ENCODE measurements at regions not wholly inside any gene's neighbourhood (a gene's known extent, or its start where the extent isn't known, plus 50 kb on each side); places are given as distances from the start of the nearest gene placed in this dataset.

DNA sequence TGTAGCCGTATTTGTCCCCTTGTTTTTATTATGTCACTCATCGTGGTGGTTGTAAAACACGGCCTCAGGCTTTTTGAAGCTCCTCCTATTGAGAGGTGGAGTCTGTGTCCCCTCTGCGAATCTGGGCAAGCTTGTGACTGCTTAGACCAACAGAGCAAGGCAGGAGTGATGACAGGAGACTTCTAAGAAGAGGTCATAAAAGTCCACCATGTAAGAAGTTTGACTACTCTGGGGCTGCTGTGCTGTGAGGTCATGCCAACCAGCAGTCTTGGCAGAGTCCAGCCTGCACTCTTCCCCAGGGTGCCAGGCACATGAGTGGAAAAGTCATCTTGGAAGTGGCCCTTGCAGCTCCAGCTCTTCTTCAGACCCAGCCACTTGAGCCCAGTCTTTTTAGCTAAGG is 83.8 kb upstream of the SPTBN1 start:
- TF ChIP-seq, protein P1, sequence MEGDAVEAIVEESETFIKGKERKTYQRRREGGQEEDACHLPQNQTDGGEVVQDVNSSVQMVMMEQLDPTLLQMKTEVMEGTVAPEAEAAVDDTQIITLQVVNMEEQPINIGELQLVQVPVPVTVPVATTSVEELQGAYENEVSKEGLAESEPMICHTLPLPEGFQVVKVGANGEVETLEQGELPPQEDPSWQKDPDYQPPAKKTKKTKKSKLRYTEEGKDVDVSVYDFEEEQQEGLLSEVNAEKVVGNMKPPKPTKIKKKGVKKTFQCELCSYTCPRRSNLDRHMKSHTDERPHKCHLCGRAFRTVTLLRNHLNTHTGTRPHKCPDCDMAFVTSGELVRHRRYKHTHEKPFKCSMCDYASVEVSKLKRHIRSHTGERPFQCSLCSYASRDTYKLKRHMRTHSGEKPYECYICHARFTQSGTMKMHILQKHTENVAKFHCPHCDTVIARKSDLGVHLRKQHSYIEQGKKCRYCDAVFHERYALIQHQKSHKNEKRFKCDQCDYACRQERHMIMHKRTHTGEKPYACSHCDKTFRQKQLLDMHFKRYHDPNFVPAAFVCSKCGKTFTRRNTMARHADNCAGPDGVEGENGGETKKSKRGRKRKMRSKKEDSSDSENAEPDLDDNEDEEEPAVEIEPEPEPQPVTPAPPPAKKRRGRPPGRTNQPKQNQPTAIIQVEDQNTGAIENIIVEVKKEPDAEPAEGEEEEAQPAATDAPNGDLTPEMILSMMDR (IDR thresholded peaks at IDR 0.05; ENCODE audit: low read depth, low read length): no peak
- TF ChIP-seq POLR2A (IDR thresholded peaks at IDR 0.05; ENCODE audit: extremely low read depth, insufficient read length) (no peak), MYC (IDR thresholded peaks at IDR 0.05; ENCODE audit: low read depth, low read length) (no peak)
- TF ChIP-seq, protein P2, sequence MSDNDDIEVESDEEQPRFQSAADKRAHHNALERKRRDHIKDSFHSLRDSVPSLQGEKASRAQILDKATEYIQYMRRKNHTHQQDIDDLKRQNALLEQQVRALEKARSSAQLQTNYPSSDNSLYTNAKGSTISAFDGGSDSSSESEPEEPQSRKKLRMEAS (IDR thresholded peaks at IDR 0.05; ENCODE audit: low read depth, low read length): no peak

Data from NB4 (cell line).